ENCODE measurements at regions not wholly inside any gene's neighbourhood (a gene's known extent, or its start where the extent isn't known, plus 50 kb on each side); places are given as distances from the start of the nearest gene placed in this dataset.
"Not testable (repeated sequence)": the region's sequence is repeated elsewhere in the genome, so short reads cannot be mapped to it uniquely, and the experiment has no call there.

DNA sequence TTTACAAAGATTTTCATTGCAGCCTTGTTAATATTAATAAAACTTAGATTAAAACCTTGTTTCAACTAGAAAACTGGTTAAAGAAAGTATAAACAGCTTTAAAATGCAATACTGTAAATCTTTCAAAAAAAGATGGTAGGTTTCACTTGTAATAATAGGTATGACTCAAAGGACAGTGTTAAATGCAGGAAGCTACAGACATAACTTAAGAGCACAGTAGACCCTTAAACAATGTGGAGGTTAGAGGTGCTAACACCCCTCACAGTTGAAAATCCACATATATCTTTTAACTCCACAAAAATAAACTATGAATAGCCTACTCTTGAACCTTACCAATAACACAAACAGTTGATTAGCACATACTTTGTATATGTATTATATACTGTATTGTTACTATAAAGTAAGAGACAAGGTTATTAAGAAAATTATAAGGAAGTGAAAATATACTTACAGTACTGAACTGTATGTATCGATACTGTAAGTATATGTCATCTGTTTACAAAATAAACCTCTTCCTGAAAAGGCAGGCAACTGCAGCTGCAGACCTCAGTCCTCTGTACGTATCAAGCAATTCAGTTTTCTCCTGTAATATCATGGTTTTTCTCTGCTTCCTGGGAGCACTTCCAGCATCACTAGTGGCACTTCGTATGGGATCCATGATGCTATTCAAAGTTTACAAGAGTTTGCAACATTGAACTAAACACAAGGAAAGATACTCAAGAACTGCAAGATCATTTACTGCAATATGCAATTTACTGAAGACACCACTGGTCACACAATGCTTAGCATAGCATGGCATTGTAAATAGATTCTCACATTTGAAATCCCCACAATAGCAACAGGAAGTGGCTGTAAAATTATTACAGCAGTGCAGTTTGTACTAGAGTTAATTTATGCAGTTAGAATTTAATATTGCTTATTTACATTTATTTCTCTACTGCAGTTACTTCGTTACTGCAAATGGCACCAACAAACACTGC lies 610.5 kb upstream of the LRRTM4 start:
- TF ChIP-seq GATA1 (IDR thresholded peaks at IDR 0.05; ENCODE audit: low read depth, low read length) (no peak), POLR2A (IDR thresholded peaks at IDR 0.05; ENCODE audit: low read length) (no peak)
- no peak for DNase-seq

DNA sequence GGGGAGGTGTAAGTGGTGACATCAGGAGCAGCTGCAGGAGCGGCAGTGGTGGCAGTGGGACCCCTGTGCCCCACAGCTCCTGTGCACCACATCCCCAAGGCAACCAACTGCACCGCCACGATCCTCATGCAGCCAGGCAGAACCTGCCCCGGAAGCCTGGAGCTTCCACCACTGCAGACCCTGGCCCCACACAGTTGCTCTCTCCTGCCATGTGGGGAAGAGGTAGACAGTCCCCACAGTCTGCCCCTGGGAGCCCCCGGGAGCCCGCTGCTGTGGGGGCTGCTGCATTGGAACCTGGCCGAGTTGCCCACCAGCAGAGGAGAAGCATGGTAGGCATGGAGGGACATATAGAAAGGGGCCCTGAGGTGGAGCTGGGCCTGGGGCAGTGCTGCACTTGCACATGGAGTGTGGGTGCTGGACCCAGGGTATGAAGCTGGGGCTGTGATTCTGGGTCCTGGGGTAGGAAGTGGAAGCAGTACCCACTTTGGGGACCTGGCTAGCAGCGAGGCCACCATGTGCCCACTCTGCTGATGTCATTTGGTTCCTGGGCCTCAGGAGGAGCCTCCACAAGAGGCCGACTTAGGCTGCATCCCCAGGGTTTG lies 623.3 kb upstream of the LRRTM4 start:
- no peak for TF ChIP-seq POLR2A (IDR thresholded peaks at IDR 0.05; ENCODE audit: low read length)
- no peak for TF ChIP-seq GATA1 (IDR thresholded peaks at IDR 0.05; ENCODE audit: low read depth, low read length)
- no peak for DNase-seq

DNA sequence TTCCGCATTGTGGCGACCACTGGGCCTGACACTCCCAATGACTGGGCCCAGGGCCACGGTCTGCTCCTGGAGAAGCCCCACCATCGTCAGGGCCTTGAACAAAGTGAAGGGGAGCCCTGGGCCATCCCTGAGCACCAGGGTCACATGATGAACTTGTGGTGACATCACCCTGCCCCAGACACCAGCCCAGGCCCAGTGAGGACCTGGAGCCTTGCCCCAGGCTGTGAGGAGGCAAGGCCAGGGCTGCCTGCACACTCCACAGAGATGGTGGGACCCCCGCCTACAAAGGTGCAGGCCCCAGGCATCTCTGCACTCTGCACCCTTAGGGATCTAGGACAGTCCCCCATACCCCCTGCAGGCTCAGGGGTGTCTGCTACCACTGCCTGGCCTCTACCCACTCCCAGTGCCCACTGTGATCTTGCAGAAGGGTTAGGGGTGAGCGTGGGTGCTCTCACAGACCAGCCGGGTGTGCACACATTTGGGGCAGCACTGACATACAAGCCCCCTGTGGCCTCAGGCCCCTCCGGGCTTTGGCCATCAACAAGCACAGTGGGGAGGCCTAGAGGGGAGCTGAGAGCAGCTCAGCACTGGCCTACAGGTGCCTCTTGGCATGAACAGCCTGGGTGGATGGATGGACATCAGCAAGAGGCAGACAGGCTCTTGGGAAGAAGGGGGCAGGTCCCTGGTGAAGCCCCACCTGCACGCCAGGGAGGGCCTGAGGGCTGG lies 624.0 kb upstream of the LRRTM4 start:
- no peak for DNase-seq
- TF ChIP-seq POLR2A (IDR thresholded peaks at IDR 0.05; ENCODE audit: low read length) = no peak
- no peak for TF ChIP-seq GATA1 (IDR thresholded peaks at IDR 0.05; ENCODE audit: low read depth, low read length)

DNA sequence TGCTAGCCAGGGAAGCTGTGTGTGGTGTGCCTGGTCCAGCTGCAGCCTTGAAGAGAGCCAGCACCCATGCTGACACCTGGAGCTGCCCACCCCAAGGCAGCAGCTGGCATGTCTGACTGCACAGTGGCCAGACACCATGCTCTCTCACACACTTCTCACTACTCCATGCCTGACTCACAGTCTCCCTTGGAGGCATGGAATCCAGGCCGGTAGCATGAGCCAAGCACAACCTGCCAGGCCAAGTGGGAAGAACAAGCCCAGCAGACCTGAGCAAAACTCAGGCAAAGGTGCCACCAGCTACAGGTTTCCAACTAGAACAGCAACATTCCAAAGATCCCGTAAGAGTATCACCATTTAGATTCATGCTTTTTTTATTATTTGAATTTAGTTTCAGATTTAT lies 625.3 kb upstream of the LRRTM4 start:
- DNase-seq = no peak
- TF ChIP-seq POLR2A (IDR thresholded peaks at IDR 0.05; ENCODE audit: low read length) (no peak), GATA1 (IDR thresholded peaks at IDR 0.05; ENCODE audit: low read depth, low read length) (no peak)

DNA sequence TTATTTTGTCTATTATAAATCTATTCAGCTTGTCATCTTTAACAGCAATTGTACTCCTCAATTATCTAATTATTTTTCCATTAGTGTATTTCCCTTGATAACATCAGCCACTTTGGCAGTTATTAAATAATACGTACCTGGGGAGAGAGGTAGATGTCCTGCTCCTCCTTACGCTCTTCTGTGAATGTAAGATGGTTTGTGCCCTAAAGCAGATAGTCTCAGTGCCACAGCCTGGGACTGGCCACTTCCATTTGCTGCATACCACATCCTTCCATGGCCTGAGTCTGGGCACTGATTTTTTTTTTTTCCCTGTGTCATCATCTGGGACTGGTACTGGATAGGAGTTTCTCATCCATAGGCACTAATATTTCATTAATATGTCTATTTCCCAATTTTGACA lies 632.4 kb upstream of the LRRTM4 start:
- DNase-seq = no peak
- TF ChIP-seq POLR2A (IDR thresholded peaks at IDR 0.05; ENCODE audit: low read length) = no peak

DNA sequence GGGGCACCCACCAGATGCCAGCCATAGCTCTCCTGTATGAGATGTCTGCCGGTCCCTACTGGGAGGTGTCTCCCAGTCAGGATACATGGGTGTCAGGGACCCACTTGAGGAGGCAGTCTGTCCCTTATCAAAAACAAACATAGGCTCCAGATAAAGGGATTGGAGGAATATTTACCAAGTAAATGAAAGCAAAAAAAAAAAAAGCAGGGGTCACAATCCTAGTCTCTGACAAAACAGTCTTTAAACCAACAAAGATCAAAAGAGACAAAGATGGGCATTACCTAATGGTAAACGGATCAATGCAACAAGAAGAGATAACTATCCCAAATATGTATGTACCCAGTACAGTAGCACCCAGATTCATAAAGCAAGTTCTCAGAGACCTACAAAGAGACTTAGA lies 640.0 kb upstream of the LRRTM4 start:
- no peak for TF ChIP-seq POLR2A (IDR thresholded peaks at IDR 0.05; ENCODE audit: low read length)
- no peak for TF ChIP-seq GATA1 (IDR thresholded peaks at IDR 0.05; ENCODE audit: low read depth, low read length)
- DNase-seq = no peak

DNA sequence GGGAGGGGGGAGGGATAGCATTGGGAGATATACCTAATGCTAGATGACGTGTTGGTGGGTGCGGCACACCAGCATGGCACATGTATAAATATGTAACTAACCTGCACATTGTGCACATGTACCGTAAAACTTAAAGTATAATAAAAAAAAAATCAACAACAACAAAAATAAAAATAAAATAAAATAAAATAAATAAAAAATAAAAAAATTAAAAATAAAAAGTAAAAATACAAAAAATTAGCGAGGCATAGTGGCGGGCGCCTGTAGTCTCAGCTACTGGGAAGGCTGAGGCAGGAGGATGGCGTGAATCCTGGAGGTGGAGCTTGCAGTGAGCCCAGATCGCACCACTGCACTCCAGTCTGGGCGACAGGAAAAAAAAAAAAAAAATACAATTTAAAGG lies 650.0 kb upstream of the LRRTM4 start:
- DNase-seq = not testable (repeated sequence)

DNA sequence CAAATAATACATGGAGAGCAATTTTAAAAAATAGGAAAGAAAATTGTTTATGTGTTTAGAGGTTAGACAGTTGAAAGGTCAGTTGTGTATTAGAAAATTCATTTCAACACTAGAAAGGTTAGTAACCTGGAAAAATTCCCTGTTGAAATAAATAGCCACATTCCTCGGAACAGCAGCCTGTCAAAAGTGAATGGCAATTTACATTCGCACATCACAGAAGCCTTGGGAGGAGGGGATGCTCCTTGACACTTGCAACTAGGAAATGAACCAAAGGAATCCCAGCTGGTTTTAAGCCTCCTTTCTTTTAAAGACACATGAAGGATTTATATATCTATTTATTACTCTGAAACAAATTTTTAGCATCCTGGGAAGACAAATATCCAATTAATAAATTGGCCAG lies 653.5 kb upstream of the LRRTM4 start:
- TF ChIP-seq GATA1 (IDR thresholded peaks at IDR 0.05; ENCODE audit: low read depth, low read length) (no peak), POLR2A (IDR thresholded peaks at IDR 0.05; ENCODE audit: low read length) (no peak)
- DNase-seq = no peak

DNA sequence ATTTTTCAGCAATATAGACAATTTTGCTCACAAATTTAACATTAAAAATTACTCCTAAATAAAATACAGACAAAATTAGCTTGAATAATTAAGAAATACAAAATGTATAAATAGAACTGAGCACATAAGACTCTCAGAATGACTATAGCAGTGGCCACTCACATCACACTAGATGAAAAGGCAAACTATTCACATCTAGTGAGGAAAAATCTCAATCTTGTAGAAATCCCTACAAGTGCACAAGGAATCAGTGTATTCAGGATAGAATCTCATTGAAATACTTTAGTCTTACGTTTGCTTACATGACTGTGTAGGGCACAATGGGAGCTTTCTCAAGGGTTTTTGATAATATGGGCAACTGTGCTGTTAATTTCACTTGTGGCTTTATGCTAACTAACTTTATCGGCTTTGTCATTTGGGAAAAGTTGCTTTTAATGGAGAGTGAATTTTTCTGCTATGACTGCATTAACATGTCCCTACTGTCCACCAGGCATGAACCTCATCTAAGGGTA lies 678.9 kb upstream of the LRRTM4 start:
- no peak for DNase-seq
- TF ChIP-seq GATA1 (IDR thresholded peaks at IDR 0.05; ENCODE audit: low read depth, low read length) (no peak), POLR2A (IDR thresholded peaks at IDR 0.05; ENCODE audit: low read length) (no peak)

DNA sequence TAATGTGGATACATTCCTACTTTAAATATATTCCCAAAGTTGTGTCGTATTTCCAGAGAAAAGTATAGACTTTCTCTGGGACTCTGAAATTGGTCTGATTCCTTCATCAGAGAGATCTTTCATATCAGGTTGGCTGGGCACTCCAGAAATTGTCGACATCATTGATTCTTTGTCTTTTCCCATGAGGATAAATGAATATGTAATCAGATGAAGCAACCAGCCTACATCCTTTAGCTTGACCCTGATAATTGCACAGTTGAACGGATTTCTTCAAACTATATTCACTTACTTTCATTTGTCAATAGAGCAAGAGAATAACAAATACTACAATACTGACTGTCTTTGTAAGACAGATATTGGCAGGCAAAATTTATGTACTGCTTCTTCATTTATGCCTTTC lies 680.2 kb upstream of the LRRTM4 start:
- TF ChIP-seq POLR2A (IDR thresholded peaks at IDR 0.05; ENCODE audit: low read length) (no peak), GATA1 (IDR thresholded peaks at IDR 0.05; ENCODE audit: low read depth, low read length) (no peak)
- no peak for DNase-seq

DNA sequence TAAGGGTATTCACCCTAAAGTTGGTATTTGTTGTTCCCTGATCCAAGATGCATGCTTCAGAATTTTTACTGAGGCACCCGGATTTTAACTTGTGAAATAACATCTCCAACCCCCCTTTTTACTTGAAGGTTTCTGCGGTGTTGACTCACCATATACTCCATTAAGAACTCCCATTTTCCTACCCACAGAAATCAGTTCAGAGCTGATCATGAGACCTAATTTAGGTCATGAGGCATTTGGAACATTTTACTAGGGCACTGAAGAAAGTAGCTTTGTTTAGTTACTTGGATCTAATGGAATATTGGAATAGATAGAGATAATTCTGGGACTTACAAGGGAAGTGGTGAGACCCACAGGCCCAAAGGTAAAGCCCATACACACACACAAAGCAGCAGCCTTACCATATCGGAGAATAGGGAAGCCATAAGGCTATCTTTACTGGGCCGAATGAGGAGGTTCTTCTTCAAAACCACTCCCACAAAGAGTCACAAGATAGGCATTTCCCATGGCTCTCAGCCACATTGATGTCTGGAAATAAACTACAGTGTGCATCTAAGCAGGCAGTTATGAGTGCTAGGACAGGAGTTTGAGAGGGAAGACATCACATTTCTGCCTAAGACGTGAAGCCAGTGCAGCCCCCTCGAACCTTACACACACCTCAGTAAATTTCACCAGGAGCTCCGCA lies 681.0 kb upstream of the LRRTM4 start:
- TF ChIP-seq POLR2A (IDR thresholded peaks at IDR 0.05; ENCODE audit: low read length) (no peak), GATA1 (IDR thresholded peaks at IDR 0.05; ENCODE audit: low read depth, low read length) (no peak)
- DNase-seq = no peak

DNA sequence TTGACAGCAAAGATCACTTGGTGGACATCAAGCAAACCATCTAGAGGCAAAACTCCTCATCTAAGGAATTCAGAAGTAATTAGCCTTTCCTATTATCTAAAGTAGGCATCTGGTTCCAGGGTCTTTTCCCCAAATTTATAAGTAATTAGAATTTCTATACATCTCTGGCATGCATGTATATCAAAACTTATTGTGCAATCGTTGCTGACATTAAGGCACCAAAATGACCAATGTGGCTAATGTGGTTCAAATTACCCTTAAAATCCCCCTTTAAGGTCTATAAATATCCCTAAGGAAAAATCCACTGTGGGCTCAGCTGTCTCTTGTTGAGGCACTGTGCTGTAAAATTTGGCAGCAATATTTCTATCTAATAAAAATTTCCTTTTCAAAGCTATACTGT lies 695.9 kb upstream of the LRRTM4 start:
- TF ChIP-seq POLR2A (IDR thresholded peaks at IDR 0.05; ENCODE audit: low read length) (no peak), GATA1 (IDR thresholded peaks at IDR 0.05; ENCODE audit: low read depth, low read length) (no peak)
- DNase-seq = no peak

DNA sequence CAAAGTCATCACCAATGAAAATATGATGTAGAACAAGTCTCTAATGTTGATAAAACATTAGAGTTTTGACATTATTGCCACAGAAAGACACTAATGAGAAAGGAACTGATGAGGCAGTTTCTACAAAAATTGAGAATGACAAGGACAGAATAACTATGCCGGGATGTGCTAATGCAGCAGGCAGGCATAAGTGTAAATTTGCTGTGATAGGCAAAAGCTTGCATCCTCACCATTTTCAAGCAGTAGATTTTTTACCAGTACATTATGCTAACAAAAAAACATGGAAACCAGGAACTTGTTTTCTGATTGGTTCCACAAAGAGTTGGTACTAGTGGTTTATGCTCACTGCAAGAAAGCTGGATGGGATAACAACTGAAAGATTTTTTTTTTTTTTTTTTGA lies 715.5 kb upstream of the LRRTM4 start:
- TF ChIP-seq POLR2A (IDR thresholded peaks at IDR 0.05; ENCODE audit: low read length) (no peak), GATA1 (IDR thresholded peaks at IDR 0.05; ENCODE audit: low read depth, low read length) (no peak)
- DNase-seq = no peak
